Bronchial epithelial cell (primary cell): ENCODE measurements at regions not wholly inside any gene's neighbourhood (a gene's known extent, or its start where the extent isn't known, plus 50 kb on each side); places are given as distances from the start of the nearest gene placed in this dataset.
"Not testable (repeated sequence)": the region's sequence is repeated elsewhere in the genome, so short reads cannot be mapped to it uniquely, and the experiment has no call there.

Experiments used
- DNase-seq: peaks from one replicate; pipeline ENCODE4 v3.0.0-alpha.2; 2010; ENCODE audit warnings: low read depth
- FAIRE-seq: peaks from 2 replicates; lab custom pipeline; 2011; peaks lifted over from hg19 to GRCh38; lab: Jason Lieb, UNC
- H3K27me3 ChIP-seq: 2 replicates; pipeline ENCODE4 v1.5.1; 2011; ENCODE audit warnings: low read length; ENCODE audit not compliant: control insufficient read depth, insufficient read depth
- H3K36me3 ChIP-seq: 2 replicates; pipeline ENCODE4 v1.5.1; 2011; ENCODE audit warnings: low read length; ENCODE audit not compliant: control insufficient read depth, insufficient read depth
- H3K4me3 ChIP-seq: 2 replicates; pipeline ENCODE4 v1.5.1; 2011; ENCODE audit warnings: mild to moderate bottlenecking, low read depth, low read length, control low read depth
- CTCF ChIP-seq: IDR thresholded peaks from 2 replicates; pipeline ENCODE4 v1.5.1; 2011; ENCODE audit warnings: mild to moderate bottlenecking, moderate library complexity, low read length, control low read depth, inconsistent platforms; ENCODE audit not compliant: insufficient read depth, severe bottlenecking

DNA sequence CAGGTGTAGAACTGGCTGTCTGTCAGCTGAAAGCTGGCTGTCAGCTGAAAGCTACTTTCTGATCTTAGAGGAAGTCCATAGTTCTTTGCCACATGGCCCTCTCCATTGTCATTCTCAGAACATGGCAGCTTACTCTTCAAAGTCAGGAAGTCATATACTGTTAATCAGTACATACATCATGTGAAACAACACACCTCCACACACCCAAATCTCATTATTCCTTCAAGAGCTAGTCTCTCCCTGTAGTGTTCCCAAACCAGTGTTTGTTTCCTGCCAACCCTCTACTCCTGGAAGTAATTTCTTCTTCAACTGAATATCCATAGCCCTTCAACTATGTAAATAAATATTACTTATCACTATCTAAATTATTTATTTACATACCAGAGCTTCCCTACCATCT lies 58.9 kb downstream of the OR5AK2 start:
- H3K36me3 ChIP-seq = no peaks in the 10 kb centered on the region
- no peak for TF ChIP-seq CTCF
- FAIRE-seq (no peak), DNase-seq (no peak)
- no peak overlapping the region for H3K4me3 ChIP-seq
- no peaks in the 10 kb centered on the region for H3K27me3 ChIP-seq

DNA sequence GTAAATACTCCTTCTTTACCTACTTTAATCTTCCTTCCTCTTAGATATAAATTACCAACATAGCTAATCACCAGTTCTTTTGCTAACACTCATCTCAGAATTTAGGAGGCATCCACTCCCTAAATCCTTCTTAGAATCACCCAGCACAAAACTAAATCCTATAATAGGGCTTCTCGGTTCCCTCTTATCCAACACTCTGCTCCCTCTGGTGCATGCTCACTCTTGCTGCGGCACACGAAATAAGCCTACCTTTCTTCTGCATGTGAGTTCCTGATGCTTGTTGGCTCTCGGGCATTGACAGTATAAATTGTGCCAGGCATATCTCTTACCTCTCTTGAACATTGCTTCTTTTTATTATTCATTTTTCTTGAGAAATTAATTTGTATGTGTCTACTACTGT lies 61.0 kb downstream of the OR5AK2 start:
- no peak for TF ChIP-seq CTCF
- DNase-seq = no peak
- H3K27me3 ChIP-seq = no peaks in the 10 kb centered on the region
- FAIRE-seq = no peak
- H3K36me3 ChIP-seq = no peaks in the 10 kb centered on the region
- no peak overlapping the region for H3K4me3 ChIP-seq

DNA sequence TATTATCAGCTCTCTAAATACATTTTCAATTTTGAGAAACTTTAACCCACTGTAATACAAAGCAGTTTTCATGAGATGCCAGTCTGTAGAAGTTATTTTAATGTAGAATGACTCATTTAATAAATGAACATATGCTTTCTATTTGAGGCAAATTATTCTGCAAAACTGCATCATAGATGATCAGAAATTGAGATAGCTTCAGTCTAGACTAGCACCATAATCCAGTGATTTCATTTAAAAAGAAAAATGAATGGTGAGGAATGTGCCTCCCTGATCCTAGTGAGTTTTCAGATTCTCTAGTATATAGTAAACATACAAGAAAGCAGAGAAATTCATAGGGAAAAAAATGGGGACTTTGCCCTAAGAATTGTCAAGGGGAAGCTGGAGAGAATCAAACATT lies 66.1 kb downstream of the OR5AK2 start:
- H3K4me3 ChIP-seq = no peak overlapping the region
- DNase-seq (no peak), FAIRE-seq (no peak)
- H3K27me3 ChIP-seq = no peaks in the 10 kb centered on the region
- H3K36me3 ChIP-seq = no peaks in the 10 kb centered on the region
- TF ChIP-seq CTCF = no peak

DNA sequence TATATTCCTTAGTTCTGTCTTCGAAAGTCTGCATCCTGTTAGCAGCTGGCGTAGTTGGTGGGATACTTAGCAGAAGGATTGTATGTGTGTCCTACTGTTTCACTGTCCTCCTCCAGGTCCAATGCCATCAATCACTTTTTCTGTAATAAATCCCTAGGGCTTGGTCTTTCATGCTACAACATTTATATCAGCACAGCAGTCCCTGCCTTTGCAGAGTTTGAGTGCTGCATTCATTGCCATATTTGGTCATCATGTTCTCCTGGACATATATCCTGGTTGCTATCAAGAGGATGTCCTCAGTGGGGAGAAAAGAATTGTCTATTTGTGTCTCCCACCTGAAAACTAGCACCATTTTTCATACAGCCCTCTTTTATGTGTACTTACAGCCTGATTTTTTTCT lies 67.0 kb downstream of the OR5AK2 start:
- no peak for TF ChIP-seq CTCF
- no peaks in the 10 kb centered on the region for H3K27me3 ChIP-seq
- DNase-seq = no peak
- H3K36me3 ChIP-seq = no peaks in the 10 kb centered on the region
- H3K4me3 ChIP-seq = no peak overlapping the region
- FAIRE-seq = no peak

DNA sequence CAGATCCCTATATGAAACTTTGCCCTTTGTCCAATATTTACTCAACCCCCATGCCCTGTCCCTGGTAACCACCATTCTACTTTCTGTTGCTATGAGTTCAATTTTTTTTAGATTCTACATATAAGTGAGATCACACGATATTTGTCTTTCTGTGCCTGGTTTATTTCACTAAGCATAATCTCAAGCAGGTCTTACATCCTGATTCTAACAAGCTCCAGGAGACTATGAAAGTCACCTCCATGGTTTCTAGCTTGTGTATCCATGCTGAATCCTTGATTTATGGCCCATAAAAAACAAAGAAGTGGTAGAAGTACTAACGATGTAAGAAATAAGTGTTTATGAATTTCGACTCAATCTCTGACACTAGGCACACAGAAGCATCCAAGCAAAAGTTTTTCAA lies 68.0 kb downstream of the OR5AK2 start:
- FAIRE-seq = no peak
- no peak for DNase-seq
- H3K36me3 ChIP-seq = no peaks in the 10 kb centered on the region
- H3K4me3 ChIP-seq = no peak overlapping the region
- no peaks in the 10 kb centered on the region for H3K27me3 ChIP-seq
- no peak for TF ChIP-seq CTCF

- FAIRE-seq (no peak), DNase-seq (no peak)
- no peak for TF ChIP-seq CTCF
- no peak overlapping the region for H3K4me3 ChIP-seq
- no peaks in the 10 kb centered on the region for H3K27me3 ChIP-seq
- H3K36me3 ChIP-seq = no peaks in the 10 kb centered on the region
Measured at GRCh38 chr11:57057561-57057960, 68.8 kb downstream of the OR5AK2 start.

- not testable (repeated sequence) for DNase-seq, H3K36me3 ChIP-seq, FAIRE-seq, H3K4me3 ChIP-seq, H3K27me3 ChIP-seq
Measured at GRCh38 chr11:57062957-57063356, 74.2 kb downstream of the OR5AK2 start.
